ENCODE measurements at regions not wholly inside any gene's neighbourhood (a gene's known extent, or its start where the extent isn't known, plus 50 kb on each side); places are given as distances from the start of the nearest gene placed in this dataset.

GRCh38 chr4:185088899-185089298, 54.2 kb upstream of the SLC25A4 start:
- H3K27ac ChIP-seq (ENCODE audit: low read depth) = no peak overlapping the region
- no peak overlapping the region for H3K4me3 ChIP-seq
- peaks cover 3% of the 10 kb centered on the region for H3K27me3 Mint-ChIP-seq (ENCODE audit: insufficient read depth, low read depth, poor library complexity)
- H3K27ac Mint-ChIP-seq = no peak overlapping the region
- H3F3A ChIP-seq (replicated peaks; ENCODE audit: low read depth) = peaks cover 5% of the 10 kb centered on the region; the same call in 1 of the 2 replicates
- H3K4me1 ChIP-seq (ENCODE audit: insufficient read depth) = peaks cover 15% of the 10 kb centered on the region
- H2AFZ ChIP-seq = 0 out of 2 replicates have a peak overlapping the region, but pooled peaks have one; percentile 25
- no peaks in the 10 kb centered on the region for H3K27me3 ChIP-seq (ENCODE audit: insufficient read depth)
- TF ChIP-seq ZNF331 (CRISPR knock-in tag; IDR thresholded peaks at IDR 0.05; ENCODE audit: low read depth) = no peak
- TF ChIP-seq ZNF114 (CRISPR knock-in tag; IDR thresholded peaks at IDR 0.05) = no peak
- no peak for TF ChIP-seq CTCF (conservative IDR thresholded peaks at IDR 0.05; ENCODE audit: low read depth in 2 of 2)
- no peak for TF ChIP-seq ZNF462 (CRISPR knock-in tag; IDR thresholded peaks at IDR 0.05)
- TF ChIP-seq ETS1 (IDR thresholded peaks at IDR 0.05) = no peak
- no peak for TF ChIP-seq POLR2AphosphoS5 (IDR thresholded peaks at IDR 0.05; ENCODE audit: low read depth)
- TF ChIP-seq JUNB (IDR thresholded peaks at IDR 0.05; ENCODE audit: unreplicated experiment) = no peak
- no peak for TF ChIP-seq CREB1 (CRISPR knock-in tag; IDR thresholded peaks at IDR 0.05; ENCODE audit: low read depth)
- TF ChIP-seq STAT1 (IDR thresholded peaks at IDR 0.05; ENCODE audit: unreplicated experiment) = no peak
- TF ChIP-seq EZH2 (IDR thresholded peaks at IDR 0.05; ENCODE audit: low read depth, unreplicated experiment) = no peak
- TF ChIP-seq EZH2phosphoT487 (IDR thresholded peaks at IDR 0.05; ENCODE audit: unreplicated experiment) = no peak
- H3K36me3 ChIP-seq (ENCODE audit: insufficient read depth) = no peaks in the 10 kb centered on the region
- no peaks in the 10 kb centered on the region for H3K36me3 Mint-ChIP-seq (ENCODE audit: low read depth)
- no peaks in the 10 kb centered on the region for H3K9me2 ChIP-seq (ENCODE audit: insufficient read depth)
- no peaks in the 10 kb centered on the region for H3K9me3 Mint-ChIP-seq
- H3K4me2 ChIP-seq = no peak overlapping the region
- no peaks in the 10 kb centered on the region for H4K20me1 ChIP-seq (replicated peaks; ENCODE audit: insufficient read depth)
- no peak for DNase-seq (ENCODE audit: low spot score)
- no peak for ATAC-seq
- H3K4me1 Mint-ChIP-seq = peaks cover 12% of the 10 kb centered on the region; the same call in 2 of the 3 replicates
- no peaks in the 10 kb centered on the region for H3K79me2 ChIP-seq (replicated peaks; ENCODE audit: insufficient read depth)
- no peak overlapping the region for H3K4me3 Mint-ChIP-seq

All from GM23338 (cell line).